GM19328 (cell line): ENCODE measurements at regions not wholly inside any gene's neighbourhood (a gene's known extent, or its start where the extent isn't known, plus 50 kb on each side); places are given as distances from the start of the nearest gene placed in this dataset.
"Not testable (repeated sequence)": the region's sequence is repeated elsewhere in the genome, so short reads cannot be mapped to it uniquely, and the experiment has no call there.

Experiments used
- ATAC-seq: cut with Tn5 transposase; IDR thresholded peaks from one replicate; pipeline ENCODE4 v1.9.1; 2021; ENCODE audit warnings: mild to moderate bottlenecking, moderate library complexity; ENCODE audit not compliant: unreplicated experiment

DNA sequence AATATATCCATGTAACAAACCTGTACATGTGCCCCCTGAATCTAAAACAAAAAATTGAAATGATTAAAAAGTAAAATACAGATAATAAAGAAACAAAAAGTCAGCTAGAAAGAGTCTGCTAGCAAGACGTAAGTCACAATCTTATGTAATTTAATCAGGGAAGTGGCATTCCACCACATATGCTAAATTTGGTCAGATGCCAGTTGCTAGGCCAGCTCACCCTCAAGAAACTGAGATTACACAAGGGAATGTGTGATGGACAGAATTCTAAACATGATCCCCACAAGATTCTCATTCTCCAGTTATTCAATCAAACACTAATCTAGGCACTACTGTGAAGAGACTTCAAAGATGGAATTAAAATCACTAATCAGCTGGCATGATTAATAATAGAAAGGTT lies 689.3 kb downstream of the CENPC start:
- no peak for ATAC-seq

DNA sequence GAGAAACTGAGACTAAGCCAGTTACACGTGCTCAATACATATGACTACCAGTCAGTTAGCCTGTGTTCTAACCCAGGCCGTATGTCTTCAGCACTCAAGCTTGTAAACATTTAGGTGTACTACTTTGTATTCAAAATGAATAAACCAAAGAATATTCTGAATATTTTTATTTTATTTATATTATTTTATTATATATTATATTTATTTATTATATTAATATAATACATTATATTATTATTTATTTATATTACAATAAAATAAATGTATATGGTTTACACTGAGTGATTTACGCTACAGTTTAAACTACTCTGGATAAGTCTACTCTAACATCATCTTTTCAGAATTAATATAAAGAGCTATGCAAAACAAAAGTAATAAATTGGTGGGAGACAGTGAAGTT lies 691.5 kb downstream of the CENPC start:
- no peak for ATAC-seq

DNA sequence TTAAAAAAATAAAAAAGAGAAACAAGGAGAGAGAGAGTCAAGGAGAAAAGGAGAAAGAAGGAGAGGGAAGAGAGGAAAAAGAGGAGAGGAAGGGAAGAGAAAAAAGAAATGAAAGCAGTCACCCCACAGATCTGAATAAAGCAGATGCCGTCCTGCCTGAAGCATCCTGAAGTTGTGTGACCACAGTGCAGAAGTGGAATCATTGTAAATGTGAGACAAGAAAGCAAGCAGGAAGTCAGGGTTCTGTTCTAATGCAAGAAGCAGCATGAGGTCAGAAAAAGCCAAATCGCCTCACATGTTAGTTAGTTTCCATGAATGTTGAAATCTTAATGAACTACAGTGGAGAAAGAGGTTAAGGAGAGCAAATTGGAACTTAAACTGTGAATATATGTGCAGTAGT lies 692.5 kb downstream of the CENPC start:
- no peak for ATAC-seq

DNA sequence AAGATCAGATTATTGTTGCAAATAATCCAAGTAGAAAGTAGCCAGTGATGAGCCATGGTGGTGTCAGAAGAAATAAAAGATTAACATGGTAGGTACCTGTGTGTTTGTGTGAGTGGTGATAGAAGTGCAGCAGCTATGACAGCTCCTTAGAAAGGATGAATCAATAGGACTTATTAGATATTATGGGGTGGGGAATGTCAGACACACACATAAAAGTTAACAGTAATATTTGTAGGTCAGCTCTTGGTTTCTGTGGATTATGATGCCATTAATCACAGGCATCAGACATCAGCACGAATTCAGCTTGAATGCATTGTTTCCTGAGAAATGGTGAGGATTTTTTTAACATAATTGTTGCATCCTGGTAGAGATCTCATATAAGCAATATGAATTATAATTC lies 695.7 kb downstream of the CENPC start:
- ATAC-seq: no peak

DNA sequence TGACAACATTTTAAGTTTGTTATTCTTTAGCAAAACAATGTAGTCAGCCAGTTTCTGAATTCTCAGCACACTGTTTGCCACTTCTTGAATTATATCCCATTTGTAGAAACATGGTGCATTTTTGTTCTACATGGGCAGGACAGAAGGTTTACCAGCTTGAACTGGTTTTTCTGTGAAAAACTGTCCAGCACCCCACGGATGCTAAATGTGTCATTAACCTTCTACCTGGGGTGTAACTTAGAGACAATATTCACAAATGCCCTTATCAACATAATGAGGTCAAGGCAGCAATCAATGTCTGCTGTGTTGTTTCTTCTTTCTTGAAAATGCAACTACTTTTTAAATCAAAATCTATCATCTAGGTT lies 702.6 kb downstream of the CENPC start:
- no peak for ATAC-seq

DNA sequence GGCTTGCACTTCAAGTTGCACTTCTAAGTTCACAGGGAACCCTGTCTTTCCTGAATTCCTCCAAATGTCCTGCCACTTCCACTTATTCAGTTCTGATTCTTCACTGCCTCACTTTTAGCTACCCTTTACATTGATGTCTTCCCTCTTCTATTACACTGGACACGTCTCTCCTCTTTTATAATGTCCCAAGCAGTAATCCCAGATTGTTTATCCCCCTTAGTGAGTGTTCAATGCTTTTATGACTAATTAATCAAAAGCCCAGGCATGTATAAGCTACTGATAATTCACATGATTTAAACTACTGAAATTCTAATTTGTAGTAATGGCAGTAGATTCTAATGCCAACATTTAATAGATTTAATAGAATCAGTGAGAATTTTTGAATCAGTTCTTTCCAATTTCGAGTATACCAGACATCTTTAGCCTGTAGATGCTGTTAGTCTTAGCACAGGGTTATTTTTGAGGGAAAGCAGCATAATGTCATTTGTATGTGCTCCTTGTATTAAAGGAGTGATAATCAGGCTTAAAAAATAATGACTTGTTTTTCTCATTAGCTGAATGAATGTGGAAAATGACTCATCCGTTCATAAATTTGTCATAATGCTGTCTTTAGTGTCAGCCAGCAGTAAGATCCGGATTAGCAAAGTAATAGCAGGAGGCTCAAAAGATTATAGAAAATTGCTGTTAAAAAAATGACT lies 703.1 kb downstream of the CENPC start:
- ATAC-seq: no peak

DNA sequence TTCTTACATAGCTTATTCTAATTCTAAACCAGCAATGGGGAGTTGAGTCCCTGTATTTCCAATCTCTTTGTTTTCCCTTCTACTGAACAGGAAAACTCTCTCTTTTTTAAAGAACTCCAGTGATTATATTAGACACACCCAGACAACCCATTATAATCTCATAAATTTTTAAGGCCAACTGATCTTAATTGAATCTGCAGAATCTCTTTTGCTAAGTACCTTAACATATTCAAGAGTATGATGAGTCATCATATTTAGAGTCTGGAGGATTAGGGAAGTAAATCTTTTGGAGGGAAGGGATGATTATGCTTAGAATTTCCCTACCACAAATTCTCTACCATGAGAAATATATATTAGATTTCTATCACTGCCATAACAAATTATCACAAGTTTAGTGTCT lies 705.1 kb downstream of the CENPC start:
- ATAC-seq: no peak

DNA sequence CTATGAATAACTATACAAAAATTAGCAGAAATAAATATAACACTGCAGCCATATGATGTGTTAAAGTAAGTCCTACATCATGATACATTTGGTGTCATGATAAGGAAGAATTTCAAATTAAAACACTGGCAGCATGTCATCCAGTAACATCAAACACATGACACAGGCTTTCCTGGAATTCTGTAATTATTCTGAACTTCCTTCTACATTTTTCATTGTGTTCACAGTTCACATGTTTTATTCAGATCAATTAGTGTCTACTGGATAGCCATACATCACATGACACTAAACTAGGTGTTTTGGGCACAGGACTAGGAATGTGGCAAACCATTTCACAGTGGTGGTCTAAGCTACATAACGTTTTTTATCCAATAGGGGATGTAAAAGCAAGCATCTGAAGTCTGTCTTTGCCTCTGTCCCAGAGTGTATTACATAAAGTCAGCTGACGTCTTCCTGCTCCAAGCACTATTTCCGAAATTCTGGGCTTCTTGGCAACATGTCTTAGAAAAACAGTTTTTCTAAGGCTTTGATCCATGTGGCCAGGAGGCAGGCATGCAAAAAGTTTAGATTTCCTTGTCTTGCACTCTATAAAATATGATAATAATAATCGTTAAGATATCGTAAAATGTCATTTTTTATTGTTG lies 707.9 kb downstream of the CENPC start:
- no peak for ATAC-seq

DNA sequence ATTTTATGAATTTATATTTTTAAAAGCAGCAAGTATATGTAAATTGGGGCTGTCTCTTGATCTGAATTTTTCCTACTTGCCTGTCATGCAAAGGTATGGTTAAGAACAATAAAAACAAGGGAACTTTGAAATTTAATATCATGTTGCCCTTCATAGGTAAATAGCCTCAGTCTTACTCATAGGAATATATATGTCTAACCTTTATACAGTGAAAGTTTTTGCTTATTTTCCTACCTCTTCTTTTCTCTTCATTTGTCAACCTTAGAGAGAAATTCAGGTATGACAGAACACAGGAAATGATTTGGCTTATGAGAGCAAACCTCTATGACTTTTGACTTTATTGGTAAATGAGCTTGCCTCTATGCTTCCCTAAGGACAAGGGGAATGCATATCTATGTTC lies 716.0 kb downstream of the CENPC start:
- ATAC-seq: no peak

DNA sequence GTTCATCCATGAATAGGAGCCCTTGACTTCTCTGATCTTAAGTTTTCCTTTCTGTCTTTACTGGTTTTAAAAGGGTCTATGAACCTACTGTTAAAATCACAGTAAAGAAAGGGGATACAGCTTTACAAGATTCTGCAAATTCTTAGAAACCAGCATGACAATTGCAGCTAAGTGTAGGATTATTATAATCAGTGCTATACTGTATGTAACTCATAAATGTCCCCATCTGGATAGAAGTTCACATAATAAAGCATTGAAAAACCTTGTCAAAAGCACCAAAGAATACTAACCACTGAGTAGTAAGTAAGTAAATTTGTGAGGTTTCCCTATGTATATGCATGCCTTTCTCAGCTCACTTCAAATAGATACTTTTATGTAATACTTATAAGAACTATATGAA lies 724.6 kb downstream of the CENPC start:
- ATAC-seq: no peak

DNA sequence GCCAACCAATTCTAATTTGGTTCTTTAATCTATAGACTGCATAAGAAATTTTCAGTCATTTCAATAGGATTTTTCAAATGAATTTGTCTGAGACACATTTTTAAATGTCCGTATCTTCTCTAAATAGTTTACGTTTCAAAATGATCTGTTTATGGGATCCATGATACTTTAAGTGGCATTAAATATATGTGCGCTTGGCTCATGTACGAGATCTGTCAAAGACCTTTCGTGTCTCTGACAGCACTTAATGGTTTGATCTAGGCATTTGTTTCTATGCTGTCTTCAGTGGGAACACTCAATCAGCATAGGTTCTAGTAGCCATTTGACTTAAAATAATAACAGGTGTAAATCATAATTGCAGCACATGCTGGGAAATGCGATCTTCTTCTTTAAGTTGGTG lies 731.0 kb downstream of the CENPC start:
- no peak for ATAC-seq

DNA sequence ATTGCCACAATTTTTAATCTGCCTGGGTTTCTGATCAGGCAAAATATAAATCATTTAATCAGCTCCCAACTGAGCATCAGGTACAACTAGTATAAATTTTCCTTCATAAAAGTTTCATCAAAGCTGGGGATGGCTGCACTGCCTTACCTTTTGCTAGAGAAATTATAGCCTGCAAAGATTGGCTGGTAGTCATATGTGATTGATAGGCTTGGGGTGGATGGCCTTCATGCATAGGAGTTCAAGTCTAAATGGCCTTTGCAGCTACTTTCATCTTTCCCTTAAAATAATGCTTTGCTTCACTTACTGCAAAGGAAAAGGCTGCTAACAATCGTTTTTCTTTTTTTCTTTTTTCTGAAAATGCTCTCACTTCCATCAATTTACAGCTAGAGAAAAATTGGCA lies 739.7 kb downstream of the CENPC start:
- ATAC-seq: no peak

DNA sequence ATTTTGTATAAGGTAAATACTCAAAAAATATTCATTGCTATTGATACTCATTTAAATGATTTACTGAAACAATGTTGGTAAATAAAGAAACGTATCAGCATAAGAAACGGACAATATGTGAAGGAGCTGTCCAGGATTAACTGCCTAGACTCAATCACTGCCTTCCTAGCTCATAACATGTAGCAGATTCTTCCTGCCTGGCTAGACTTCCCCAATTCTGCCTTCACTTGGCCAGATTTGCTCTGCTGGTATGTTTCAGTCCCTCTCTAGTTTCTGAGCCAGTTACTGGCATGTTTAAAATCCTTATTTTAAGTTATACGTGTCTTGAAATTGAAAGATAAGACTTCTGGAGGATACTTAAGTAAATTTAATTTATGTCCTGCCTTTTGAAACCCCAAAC lies 740.3 kb downstream of the CENPC start:
- ATAC-seq: no peak

DNA sequence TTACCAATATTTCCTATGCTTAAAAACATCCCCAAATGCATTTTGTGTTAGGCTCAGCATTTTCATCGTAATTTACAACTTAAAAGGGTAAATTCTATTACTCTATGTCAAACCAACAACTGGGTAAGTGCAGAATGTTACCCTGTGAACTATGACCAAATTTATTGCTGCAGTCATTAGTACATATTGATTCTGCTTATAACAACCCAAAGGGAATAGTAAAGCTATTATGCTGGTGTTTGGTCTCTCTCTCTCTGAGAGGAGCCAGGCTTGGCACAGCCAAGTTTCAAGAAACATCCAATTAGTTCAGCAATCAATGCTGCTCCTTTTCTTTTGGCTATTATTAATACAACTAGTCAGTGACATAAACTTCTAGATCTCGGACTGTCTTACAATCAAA lies 747.7 kb downstream of the CENPC start:
- ATAC-seq: no peak

DNA sequence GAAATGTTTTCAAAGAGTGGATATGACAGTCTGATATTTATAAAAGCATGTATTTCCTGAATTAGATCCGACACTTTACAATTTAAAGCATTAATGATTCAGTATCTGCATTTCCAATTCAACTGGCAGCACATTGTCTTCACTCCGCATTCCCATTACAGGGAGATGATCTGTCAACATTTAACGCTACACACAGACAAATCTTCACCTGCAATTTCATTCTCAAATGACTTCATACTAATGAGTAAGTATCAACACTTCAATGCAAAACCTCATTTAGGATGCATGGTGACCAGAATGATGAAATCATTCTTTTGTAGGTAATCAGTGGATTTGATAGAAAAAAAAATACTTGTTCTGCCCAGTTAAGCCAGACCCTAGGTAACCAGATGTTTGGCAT lies 749.6 kb downstream of the CENPC start:
- ATAC-seq: no peak

DNA sequence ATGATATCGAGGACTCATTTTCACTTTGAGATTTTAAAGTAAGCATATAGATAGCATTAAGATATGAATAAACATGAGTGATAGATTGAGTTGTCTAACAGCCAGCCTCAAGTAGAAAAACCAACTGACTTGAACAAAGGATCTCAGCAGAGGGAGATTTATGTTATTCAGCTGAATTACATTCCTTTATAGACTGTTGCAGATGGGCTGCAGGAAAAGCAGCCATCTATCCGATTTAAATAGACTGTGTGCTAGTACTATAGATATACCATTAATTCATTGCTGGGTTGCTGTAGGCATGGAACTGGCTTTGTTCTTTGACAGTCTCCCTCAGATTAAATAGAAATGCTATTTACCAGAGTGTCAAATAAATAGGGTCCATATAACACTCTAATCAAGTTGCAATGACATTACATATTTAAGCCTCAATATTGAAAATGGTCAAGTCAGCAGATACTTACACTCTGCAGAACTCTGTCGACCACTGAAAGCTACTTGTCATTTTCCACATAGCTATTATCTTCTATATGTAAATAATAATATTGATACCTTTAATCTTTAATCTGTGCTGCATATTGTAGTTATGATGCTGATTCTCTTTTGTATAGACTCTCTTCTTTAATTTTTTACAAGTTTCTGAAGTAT lies 750.8 kb downstream of the CENPC start:
- no peak for ATAC-seq

DNA sequence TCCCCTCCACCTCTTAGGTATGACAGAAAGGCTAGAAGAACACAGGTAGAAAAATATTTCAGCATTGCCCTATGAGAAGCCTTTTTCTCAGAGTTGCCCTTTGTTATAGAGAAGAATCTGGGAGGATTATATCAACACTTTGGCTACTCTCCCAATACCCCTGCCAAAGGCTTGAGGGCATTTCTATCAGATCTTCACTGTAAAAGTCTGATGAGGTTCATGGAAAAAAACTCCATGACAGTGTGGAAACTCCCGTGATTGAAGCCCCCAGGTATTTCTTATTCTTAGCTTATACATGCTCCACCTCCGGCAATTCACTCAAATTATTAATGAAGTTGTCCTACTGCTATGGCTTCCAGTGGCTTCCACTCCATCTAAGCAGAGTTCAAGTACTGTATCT lies 753.6 kb downstream of the CENPC start:
- no peak for ATAC-seq

DNA sequence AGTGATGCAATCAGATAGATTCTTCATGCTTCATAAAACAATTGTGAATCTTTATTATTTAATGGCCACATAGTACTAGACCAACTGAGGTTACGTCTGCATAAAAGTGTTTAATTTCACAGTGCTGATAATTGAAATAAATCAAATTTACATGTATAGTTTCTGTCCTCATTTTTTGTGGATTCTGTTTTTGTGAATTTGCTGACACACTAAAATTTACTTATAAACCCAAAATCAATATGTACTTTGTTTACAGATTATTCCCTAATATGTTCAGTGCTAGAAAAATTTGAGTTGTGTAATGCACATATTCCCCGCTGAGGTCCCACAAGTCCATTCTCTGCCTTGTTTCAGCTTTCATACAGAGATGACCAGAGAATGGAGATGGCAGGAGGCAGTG lies 759.8 kb downstream of the CENPC start:
- no peak for ATAC-seq

DNA sequence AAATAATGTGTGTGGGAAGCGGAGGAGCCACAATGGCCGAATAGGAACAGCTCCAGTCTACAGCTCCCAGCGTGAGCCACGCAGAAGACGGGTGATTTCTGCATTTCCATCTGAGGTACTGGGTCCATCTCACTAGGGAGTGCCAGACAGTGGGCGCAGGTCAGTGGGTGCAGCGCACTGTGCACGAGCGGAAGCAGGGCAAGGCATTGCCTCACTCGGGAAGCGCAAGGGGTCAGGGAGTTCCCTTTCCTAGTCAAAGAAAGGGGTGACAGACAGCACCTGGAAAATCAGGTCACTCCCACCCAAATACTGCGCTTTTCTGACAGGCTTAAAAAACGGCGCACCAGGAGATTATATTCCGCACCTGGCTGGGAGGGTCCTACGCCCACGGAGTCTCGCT lies 762.6 kb downstream of the CENPC start:
- ATAC-seq: not testable (repeated sequence)

DNA sequence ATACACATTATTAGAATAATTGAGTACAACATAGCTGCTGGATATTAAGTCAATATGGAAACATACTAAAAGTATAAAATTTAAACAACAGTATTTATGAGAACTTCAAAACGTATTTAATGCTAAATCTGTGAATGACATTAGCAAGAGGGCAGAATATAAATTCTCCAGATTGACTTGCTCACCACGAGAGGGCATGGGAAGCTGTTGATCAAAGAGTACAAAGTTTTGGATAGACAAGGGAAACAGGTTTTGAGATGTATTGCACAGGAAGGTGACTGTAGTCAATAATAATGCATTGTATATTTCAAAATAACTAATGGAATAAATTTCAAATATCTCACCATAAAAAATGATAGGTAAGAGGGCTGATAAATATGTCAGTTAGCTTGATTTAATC lies 768.2 kb downstream of the CENPC start:
- ATAC-seq: no peak

DNA sequence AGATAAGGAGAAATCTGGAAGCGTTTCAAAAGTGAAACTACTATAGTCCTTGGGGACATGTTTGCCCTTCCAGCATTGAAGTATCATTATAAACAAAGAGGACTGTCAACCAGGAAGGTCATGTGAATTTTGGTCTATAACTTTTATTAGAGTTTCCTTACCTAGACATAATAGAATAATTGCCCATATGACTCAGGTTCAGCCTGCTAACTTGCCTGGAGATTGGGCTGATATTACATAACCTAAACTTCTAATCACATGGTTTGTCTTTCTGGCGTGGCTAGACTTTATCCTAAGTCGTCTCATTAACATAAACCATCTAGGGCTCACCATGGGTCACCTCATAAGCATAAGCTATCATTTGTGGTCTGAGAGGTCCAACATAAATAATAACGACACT lies 775.9 kb downstream of the CENPC start:
- no peak for ATAC-seq

DNA sequence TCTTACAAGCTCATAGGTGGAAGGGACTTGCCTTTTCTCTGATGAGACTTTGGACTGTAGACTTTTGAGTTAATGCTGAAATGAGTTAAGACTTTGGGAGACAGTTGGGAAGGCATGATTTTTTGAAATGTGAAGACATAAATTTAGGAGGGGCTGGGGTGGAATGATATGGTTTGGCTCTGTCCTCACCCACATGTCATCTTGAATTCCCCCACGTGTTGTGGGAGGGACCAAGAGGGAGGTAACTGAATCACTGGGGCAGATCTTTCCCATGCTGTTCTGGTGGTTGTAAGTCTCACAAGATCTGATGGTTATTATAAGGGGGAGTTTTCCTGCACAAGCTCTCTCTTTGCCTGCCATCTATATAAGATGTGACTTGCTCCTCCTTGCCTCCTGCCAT lies 777.9 kb downstream of the CENPC start:
- ATAC-seq: no peak

DNA sequence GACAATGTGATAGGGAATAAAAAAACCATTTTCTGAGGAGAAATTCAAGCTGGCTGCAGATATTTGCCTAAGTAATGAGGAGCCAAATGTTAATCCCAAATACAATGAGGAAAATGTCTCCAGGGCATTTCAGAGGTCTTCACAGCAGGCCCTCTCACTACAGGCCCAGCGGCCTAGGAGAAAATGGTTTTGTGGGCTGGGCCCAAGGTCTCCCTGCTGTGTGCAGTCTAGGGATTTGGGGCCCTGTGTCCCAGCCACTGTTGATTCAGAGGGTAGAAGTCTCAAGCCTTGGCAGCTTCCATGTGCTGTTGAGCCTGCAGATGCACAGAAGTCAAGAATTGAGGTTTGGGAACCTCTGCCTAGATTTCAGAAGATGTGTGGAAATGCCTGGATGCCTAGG lies 778.7 kb downstream of the CENPC start:
- ATAC-seq: no peak
